ENCODE measurements at regions not wholly inside any gene's neighbourhood (a gene's known extent, or its start where the extent isn't known, plus 50 kb on each side); places are given as distances from the start of the nearest gene placed in this dataset.

- no peaks in the 10 kb centered on the region for H3K27me3 ChIP-seq (ENCODE audit: control insufficient read depth, insufficient read depth, low read length)
- no peak for DNase-seq (ENCODE audit: low read depth)
- no peaks in the 10 kb centered on the region for H3K36me3 ChIP-seq (ENCODE audit: control insufficient read depth, insufficient read depth, low read length)
- no peak overlapping the region for H3K4me3 ChIP-seq (ENCODE audit: low read depth, low read length)
- no peak for TF ChIP-seq CTCF (IDR thresholded peaks at IDR 0.05; ENCODE audit: insufficient read depth, low read length, poor library complexity, severe bottlenecking)
These were observed 377.6 kb upstream of the TRIB2 start for GRCh38 chr2:12338946-12339697.

- no peak for DNase-seq (ENCODE audit: low read depth)
- H3K27me3 ChIP-seq (ENCODE audit: control insufficient read depth, insufficient read depth, low read length) = no peaks in the 10 kb centered on the region
- H3K36me3 ChIP-seq (ENCODE audit: control insufficient read depth, insufficient read depth, low read length) = no peaks in the 10 kb centered on the region
- H3K4me3 ChIP-seq (ENCODE audit: low read depth, low read length) = no peak overlapping the region
- no peak for TF ChIP-seq CTCF (IDR thresholded peaks at IDR 0.05; ENCODE audit: insufficient read depth, low read length, poor library complexity, severe bottlenecking)
These were observed 376.6 kb upstream of the TRIB2 start for GRCh38 chr2:12340164-12340563.

- DNase-seq (ENCODE audit: low read depth) = no peak
- H3K4me3 ChIP-seq (ENCODE audit: low read depth, low read length) = no peak overlapping the region
- TF ChIP-seq CTCF (IDR thresholded peaks at IDR 0.05; ENCODE audit: insufficient read depth, low read length, poor library complexity, severe bottlenecking) = no peak
- H3K36me3 ChIP-seq (ENCODE audit: control insufficient read depth, insufficient read depth, low read length) = no peaks in the 10 kb centered on the region
- no peaks in the 10 kb centered on the region for H3K27me3 ChIP-seq (ENCODE audit: control insufficient read depth, insufficient read depth, low read length)
These were observed 375.5 kb upstream of the TRIB2 start for GRCh38 chr2:12341215-12341614.

- Histone ChIP-seq H3K27me3 (ENCODE audit: control insufficient read depth, insufficient read depth, low read length) (no peaks in the 10 kb centered on the region), H3K36me3 (ENCODE audit: control insufficient read depth, insufficient read depth, low read length) (no peaks in the 10 kb centered on the region), H3K4me3 (ENCODE audit: low read depth, low read length) (no peak overlapping the region)
- DNase-seq (ENCODE audit: low read depth) = no peak
- TF ChIP-seq CTCF (IDR thresholded peaks at IDR 0.05; ENCODE audit: insufficient read depth, low read length, poor library complexity, severe bottlenecking) = no peak
These were observed 374.8 kb upstream of the TRIB2 start for GRCh38 chr2:12341920-12342319.

- H3K27me3 ChIP-seq (ENCODE audit: control insufficient read depth, insufficient read depth, low read length) = no peaks in the 10 kb centered on the region
- no peak overlapping the region for H3K4me3 ChIP-seq (ENCODE audit: low read depth, low read length)
- H3K36me3 ChIP-seq (ENCODE audit: control insufficient read depth, insufficient read depth, low read length) = no peaks in the 10 kb centered on the region
- no peak for DNase-seq (ENCODE audit: low read depth)
- TF ChIP-seq CTCF (IDR thresholded peaks at IDR 0.05; ENCODE audit: insufficient read depth, low read length, poor library complexity, severe bottlenecking) = no peak
These were observed 373.6 kb upstream of the TRIB2 start for GRCh38 chr2:12343141-12343540.

- Histone ChIP-seq H3K4me3 (ENCODE audit: low read depth, low read length) (no peak overlapping the region), H3K27me3 (ENCODE audit: control insufficient read depth, insufficient read depth, low read length) (no peaks in the 10 kb centered on the region), H3K36me3 (ENCODE audit: control insufficient read depth, insufficient read depth, low read length) (no peaks in the 10 kb centered on the region)
- no peak for TF ChIP-seq CTCF (IDR thresholded peaks at IDR 0.05; ENCODE audit: insufficient read depth, low read length, poor library complexity, severe bottlenecking)
- no peak for DNase-seq (ENCODE audit: low read depth)
These were observed 369.7 kb upstream of the TRIB2 start for GRCh38 chr2:12347066-12347493.
